HEK293T (cell line): ENCODE measurements at regions not wholly inside any gene's neighbourhood (a gene's known extent, or its start where the extent isn't known, plus 50 kb on each side); places are given as distances from the start of the nearest gene placed in this dataset.

Source experiments
- CTCF ChIA-PET: fragments of 350-600 bp; formaldehyde crosslinking; extraction: SDS; loops from one replicate; lab custom pipeline; 2021; ENCODE audit warnings: antibody characterized with exemption, inconsistent platforms; lab: Yijun Ruan, JAX
- POLR2A ChIA-PET: fragments of 350-600 bp; formaldehyde crosslinking; extraction: SDS; loops from one replicate; lab custom pipeline; 2020; ENCODE audit warnings: antibody characterized with exemption, inconsistent platforms; lab: Yijun Ruan, JAX
- DNase-seq: peaks from one replicate; pipeline ENCODE4 v3.0.0; 2012; ENCODE audit warnings: mixed read lengths; ENCODE audit errors: extremely low spot score
- ARNT ChIP-seq: fragments of 450-650 bp; IDR thresholded peaks from 2 replicates; pipeline ENCODE4 v1.6.1; 2017; ENCODE audit warnings: mild to moderate bottlenecking
- BHLHE40 ChIP-seq: fragments of 450-650 bp; IDR thresholded peaks from 2 replicates; pipeline ENCODE4 v1.6.1; 2016; ENCODE audit warnings: mild to moderate bottlenecking, moderate library complexity, borderline replicate concordance
- CTBP1 ChIP-seq: fragments of 450-650 bp; IDR thresholded peaks from 2 replicates; pipeline ENCODE4 v1.6.1; 2016; ENCODE audit warnings: borderline replicate concordance
- ELF4 ChIP-seq: fragments of 450-650 bp; IDR thresholded peaks from 2 replicates; pipeline ENCODE4 v1.6.1; 2017; ENCODE audit warnings: antibody characterized with exemption
- FOXA1 ChIP-seq: fragments of 450-650 bp; IDR thresholded peaks from 2 replicates; pipeline ENCODE4 v1.6.1; 2016; ENCODE audit warnings: mild to moderate bottlenecking
- FOXK2 ChIP-seq: fragments of 450-650 bp; IDR thresholded peaks from 2 replicates; pipeline ENCODE4 v1.6.1; 2016; ENCODE audit warnings: mild to moderate bottlenecking
- FOXM1 ChIP-seq: fragments of 450-650 bp; IDR thresholded peaks from 2 replicates; pipeline ENCODE4 v1.6.1; 2017; ENCODE audit warnings: mild to moderate bottlenecking, borderline replicate concordance
- HDGF ChIP-seq: fragments of 450-650 bp; IDR thresholded peaks from 2 replicates; pipeline ENCODE4 v1.6.1; 2017; ENCODE audit warnings: antibody characterized with exemption, borderline replicate concordance
- L3MBTL2 ChIP-seq: fragments of 450-650 bp; conservative IDR thresholded peaks from 2 replicates; pipeline ENCODE4 v1.6.1; 2016; ENCODE audit warnings: mild to moderate bottlenecking
- LEF1 ChIP-seq: fragments of 450-650 bp; IDR thresholded peaks from 2 replicates; pipeline ENCODE4 v1.6.1; 2017; ENCODE audit warnings: mild to moderate bottlenecking, borderline replicate concordance
- NFRKB ChIP-seq: fragments of 450-650 bp; IDR thresholded peaks from 2 replicates; pipeline ENCODE4 v1.6.1; 2016; ENCODE audit warnings: mild to moderate bottlenecking, moderate library complexity
- SP1 ChIP-seq: fragments of 450-650 bp; IDR thresholded peaks from 2 replicates; pipeline ENCODE4 v1.6.1; 2017
- SUZ12 ChIP-seq: fragments of 450-650 bp; IDR thresholded peaks from 2 replicates; pipeline ENCODE4 v1.6.1; 2016; ENCODE audit warnings: mild to moderate bottlenecking
- TARDBP ChIP-seq: fragments of 450-650 bp; IDR thresholded peaks from 2 replicates; pipeline ENCODE4 v1.6.1; 2016
- ZNF384 ChIP-seq: fragments of 450-650 bp; IDR thresholded peaks from 2 replicates; pipeline ENCODE4 v1.6.1; 2016
- TF ChIP-seq, protein P1 (sequence below): fragments of 450-650 bp; IDR thresholded peaks from 2 replicates; pipeline ENCODE4 v1.6.1; 2016

DNA sequence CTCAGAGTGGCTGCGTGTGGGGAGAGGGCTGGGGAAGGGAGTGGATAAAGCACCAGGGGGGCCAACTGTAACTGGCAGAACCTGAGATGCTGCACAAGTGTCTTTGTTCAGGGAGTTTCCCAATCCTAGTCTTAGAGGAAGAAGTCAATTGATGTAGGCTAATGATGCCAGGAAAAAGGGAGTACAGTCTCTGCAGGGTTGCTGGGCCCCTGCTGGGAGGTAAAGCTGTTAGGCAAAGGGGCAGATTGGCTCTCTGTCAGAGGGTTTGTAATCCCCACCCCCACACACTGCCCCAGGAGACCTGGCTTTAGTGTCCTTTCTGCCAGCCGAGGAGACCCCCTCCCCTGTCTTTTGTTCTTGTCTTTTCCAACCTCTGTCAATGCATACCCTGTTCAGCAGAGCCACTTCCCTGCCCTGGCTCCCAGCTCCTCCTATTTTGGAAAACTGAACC lies 178.4 kb downstream of the KCNA5 start:
- no peak for TF ChIP-seq FOXM1
- no peak for TF ChIP-seq CTBP1
- TF ChIP-seq, protein P1, sequence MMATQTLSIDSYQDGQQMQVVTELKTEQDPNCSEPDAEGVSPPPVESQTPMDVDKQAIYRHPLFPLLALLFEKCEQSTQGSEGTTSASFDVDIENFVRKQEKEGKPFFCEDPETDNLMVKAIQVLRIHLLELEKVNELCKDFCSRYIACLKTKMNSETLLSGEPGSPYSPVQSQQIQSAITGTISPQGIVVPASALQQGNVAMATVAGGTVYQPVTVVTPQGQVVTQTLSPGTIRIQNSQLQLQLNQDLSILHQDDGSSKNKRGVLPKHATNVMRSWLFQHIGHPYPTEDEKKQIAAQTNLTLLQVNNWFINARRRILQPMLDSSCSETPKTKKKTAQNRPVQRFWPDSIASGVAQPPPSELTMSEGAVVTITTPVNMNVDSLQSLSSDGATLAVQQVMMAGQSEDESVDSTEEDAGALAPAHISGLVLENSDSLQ = no peak

DNA sequence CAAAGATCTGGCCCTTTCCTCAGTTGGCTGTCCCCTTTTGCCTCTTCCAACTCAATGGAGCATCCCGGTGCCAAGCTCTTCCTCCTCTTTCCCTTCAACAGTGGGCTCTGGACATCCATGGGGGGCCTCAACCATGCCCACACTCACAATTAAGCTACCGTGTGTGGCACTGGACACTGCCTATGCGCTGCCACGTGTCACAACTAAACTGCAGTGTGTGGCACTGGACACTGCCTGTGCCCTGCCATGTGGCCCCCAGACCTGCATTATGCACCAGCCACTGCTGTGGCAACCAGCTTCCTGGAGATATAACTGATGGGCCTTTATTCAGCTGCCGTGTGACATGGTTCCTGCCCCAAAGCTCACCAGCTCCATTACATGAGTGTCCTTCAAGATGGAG lies 179.1 kb downstream of the KCNA5 start:
- POLR2A ChIA-PET = no interaction called here
- CTCF ChIA-PET = interaction anchor here (1.1 kb wide), 1 partner anchor 22 kb away, joined by 3 read pairs; no protein-coding TSS in a partner anchor
- DNase-seq = no peak
- no peak for TF ChIP-seq NFRKB

More for the DNA sequence above, 178.4 kb downstream of the KCNA5 start:
- ChIA-PET POLR2A (no interaction called here), CTCF (no interaction called here)
- no peak for DNase-seq

DNA sequence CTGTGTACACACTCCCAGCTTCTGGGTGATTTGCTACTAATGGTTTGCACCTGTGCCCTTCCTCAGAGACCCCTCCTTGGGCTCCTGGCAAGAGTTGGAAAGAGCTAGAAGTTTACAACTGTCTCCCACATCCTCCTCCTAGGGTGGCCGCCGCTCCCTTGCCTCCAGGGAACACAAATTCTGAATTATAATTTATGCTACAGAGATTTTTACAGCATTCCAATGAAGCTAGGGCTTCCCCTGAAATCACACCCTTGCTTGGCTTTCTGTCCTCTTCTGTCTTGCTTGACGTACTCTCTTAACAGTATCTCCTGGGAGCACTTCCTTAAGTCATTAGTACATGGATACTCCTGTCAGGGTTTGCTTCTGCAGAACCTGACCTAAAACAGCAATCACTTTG lies 180.2 kb downstream of the KCNA5 start:
- CTCF ChIA-PET = interaction anchor here (0.8 to 1.1 kb wide), 2 partner anchors 21 to 214 kb away, joined by 3 read pairs; no protein-coding TSS in a partner anchor
- POLR2A ChIA-PET = interaction anchor here (0.6 kb wide), 1 partner anchor 180 kb away, joined by 3 read pairs; no protein-coding TSS in a partner anchor
- no peak for TF ChIP-seq ELF4
- TF ChIP-seq ZNF384 = no peak
- TF ChIP-seq, protein P1 = no peak
- no peak for TF ChIP-seq SUZ12
- no peak for TF ChIP-seq NFRKB
- TF ChIP-seq SP1 = no peak
- no peak for TF ChIP-seq ARNT
- TF ChIP-seq CTBP1 = no peak
- TF ChIP-seq LEF1 = no peak
- no peak for TF ChIP-seq FOXK2
- TF ChIP-seq BHLHE40 = no peak
- no peak for TF ChIP-seq FOXM1
- no peak for TF ChIP-seq TARDBP
- TF ChIP-seq HDGF = no peak
- no peak for TF ChIP-seq FOXA1
- no peak for DNase-seq

DNA sequence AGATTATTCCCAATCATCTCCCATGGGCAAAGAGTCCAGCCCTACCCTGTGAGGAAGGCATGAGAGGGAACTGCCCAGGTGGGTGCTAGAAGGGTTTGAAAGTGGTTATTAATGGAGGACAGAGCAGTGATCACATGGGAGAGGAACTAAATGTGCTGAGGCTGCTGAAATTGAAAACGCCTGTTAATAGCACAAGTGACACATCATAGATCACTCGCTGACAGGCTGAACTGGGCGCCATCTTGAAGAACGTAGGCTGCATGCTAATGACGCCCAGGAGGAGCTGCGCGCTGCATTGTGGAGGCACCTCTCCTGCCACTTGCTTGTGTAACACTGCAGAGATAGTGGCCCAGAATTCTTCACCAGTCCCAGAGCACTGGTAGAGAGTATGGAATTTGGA lies 182.9 kb downstream of the KCNA5 start:
- CTCF ChIA-PET = no interaction called here

DNA sequence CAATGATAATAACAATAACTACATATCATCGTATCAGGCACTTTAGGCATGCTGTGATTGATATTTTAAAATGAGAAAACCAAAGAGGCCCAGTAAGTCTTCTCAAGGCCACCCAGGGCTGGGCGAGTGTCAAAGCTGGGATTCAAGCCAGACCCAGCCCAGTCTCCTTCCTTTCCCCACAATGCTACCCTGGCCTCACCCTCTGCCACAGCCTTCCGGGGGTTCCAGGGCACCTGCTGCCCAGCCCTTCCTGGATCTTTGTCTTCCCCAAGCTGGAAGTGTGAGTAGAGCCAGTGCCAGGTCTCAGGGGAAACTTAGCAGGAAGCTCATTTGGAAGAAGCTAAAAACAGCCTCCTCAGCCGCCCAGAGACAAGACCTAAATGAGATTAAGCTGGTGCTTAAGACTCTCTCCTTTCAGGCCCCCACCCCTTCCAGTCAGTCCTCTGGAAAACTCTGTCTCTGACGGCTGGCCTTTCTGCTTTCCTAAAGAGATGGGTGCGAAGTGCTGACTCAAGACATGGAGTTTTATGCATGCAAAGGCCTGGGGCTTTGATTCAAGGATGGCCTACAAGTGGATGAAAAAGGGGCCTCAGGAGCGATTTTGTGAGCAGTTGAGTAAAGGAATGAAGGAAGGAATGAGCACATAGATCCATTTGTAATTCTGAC lies 184.2 kb downstream of the KCNA5 start:
- CTCF ChIA-PET = no interaction called here
- POLR2A ChIA-PET = no interaction called here
- no peak for DNase-seq

More for the DNA sequence above, 182.9 kb downstream of the KCNA5 start:
- DNase-seq = no peak
- TF ChIP-seq FOXM1 (no peak), ZNF384 (no peak), BHLHE40 (no peak), FOXA1 (no peak), ARNT (no peak), CTBP1 (no peak), ELF4 (no peak), HDGF (no peak), TARDBP (no peak), SP1 (no peak), SUZ12 (no peak), L3MBTL2 (no peak), FOXK2 (no peak), NFRKB (no peak)
- TF ChIP-seq, protein P1 = no peak
- POLR2A ChIA-PET = no interaction called here

DNA sequence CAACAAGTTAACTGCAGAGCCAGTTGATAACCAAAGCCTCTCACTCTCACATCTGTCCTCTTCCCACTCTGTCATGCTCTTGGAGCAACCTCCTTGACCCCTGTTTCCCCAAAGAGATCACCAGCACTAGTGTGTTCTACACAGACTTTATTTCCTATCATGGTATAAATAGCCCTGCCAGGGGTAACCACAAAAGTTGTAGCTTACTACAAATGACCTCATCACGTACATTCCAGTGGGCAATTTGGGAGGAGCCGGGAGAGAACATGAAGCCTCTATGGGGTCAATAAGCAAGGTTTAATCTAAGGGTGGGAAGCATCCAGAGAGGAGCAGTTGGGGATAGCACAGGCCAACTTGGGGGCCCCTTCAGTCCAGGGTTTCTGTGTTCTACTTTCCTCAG lies 186.5 kb downstream of the KCNA5 start:
- ChIA-PET POLR2A (no interaction called here), CTCF (no interaction called here)
- no peak for DNase-seq
- no peak for TF ChIP-seq HDGF
- TF ChIP-seq ELF4 = no peak
- TF ChIP-seq TARDBP = no peak
- no peak for TF ChIP-seq ZNF384
- no peak for TF ChIP-seq FOXK2
- no peak for TF ChIP-seq ARNT
- TF ChIP-seq FOXM1 = no peak
- no peak for TF ChIP-seq BHLHE40
- TF ChIP-seq L3MBTL2 = no peak
- TF ChIP-seq FOXA1 = no peak
- no peak for TF ChIP-seq NFRKB
- TF ChIP-seq SUZ12 = no peak
- TF ChIP-seq, protein P1 = no peak
- TF ChIP-seq LEF1 = no peak
- no peak for TF ChIP-seq CTBP1
- TF ChIP-seq SP1 = no peak

More for the DNA sequence above, 184.2 kb downstream of the KCNA5 start:
- TF ChIP-seq FOXA1 = no peak
- TF ChIP-seq FOXK2 = no peak
- no peak for TF ChIP-seq LEF1
